Neural cell (in vitro differentiated cells): ENCODE measurements at regions not wholly inside any gene's neighbourhood (a gene's known extent, or its start where the extent isn't known, plus 50 kb on each side); places are given as distances from the start of the nearest gene placed in this dataset.

Source experiments
- H2AFZ ChIP-seq: fragments of 200-600, 300-800 bp; sonication (generic), shearing (Covaris generic); 2 replicates; pipeline ENCODE4 v1.6.0; 2014; ENCODE audit warnings: low read depth, mild to moderate bottlenecking, antibody characterized with exemption, low read length, moderate library complexity
- H3F3A ChIP-seq: fragments of 200-600 bp; shearing (Covaris generic); 2 replicates; pipeline ENCODE4 v1.6.1; 2016; ENCODE audit warnings: mild to moderate bottlenecking, moderate library complexity, mixed read lengths, antibody characterized with exemption, low read length; ENCODE audit not compliant: insufficient read depth, poor library complexity, severe bottlenecking
- H3K27ac ChIP-seq: fragments of 200-600, 300-800 bp; sonication (generic), shearing (Covaris generic); 2 replicates; pipeline ENCODE4 v1.5.1; 2014; ENCODE audit warnings: mild to moderate bottlenecking, low read length, moderate library complexity
- H3K27me3 ChIP-seq: fragments of 300-800, 200-600 bp; sonication (generic), shearing (Covaris generic); 2 replicates; pipeline ENCODE4 v1.6.0; 2014; ENCODE audit warnings: mild to moderate bottlenecking, low read depth, low read length, moderate library complexity; ENCODE audit not compliant: insufficient read depth
- H3K36me3 ChIP-seq: fragments of 300-800, 200-600 bp; sonication (generic), shearing (Covaris generic); 2 replicates; pipeline ENCODE4 v1.5.1; 2014; ENCODE audit warnings: mild to moderate bottlenecking, antibody characterized with exemption, low read length, moderate library complexity; ENCODE audit not compliant: insufficient read depth
- H3K4me2 ChIP-seq: fragments of 300-800, 200-600 bp; sonication (generic), shearing (Covaris generic); 2 replicates; pipeline ENCODE4 v1.6.0; 2014; ENCODE audit warnings: mild to moderate bottlenecking, low read length
- H3K4me3 ChIP-seq: fragments of 300-800, 200-600 bp; sonication (generic), shearing (Covaris generic); 2 replicates; pipeline ENCODE4 v1.5.1; 2014; ENCODE audit warnings: mild to moderate bottlenecking, low read length, moderate library complexity
- H3K79me2 ChIP-seq: fragments of 200-600 bp; shearing (Covaris generic); replicated peaks from 2 replicates; pipeline ENCODE4 v1.6.0; 2014; ENCODE audit warnings: mild to moderate bottlenecking, low read length, moderate library complexity; ENCODE audit not compliant: insufficient read depth
- H3K9ac ChIP-seq: fragments of 300-800, 200-600 bp; sonication (generic), shearing (Covaris generic); 2 replicates; pipeline ENCODE4 v1.6.1; 2016; ENCODE audit warnings: mild to moderate bottlenecking, low read length, mixed read lengths
- H3K9me2 ChIP-seq: fragments of 200-600 bp; shearing (Covaris generic); 2 replicates; pipeline ENCODE4 v1.6.1; 2016; ENCODE audit warnings: mild to moderate bottlenecking, low read length, mixed read lengths; ENCODE audit not compliant: insufficient read depth
- H3K9me3 ChIP-seq: fragments of 200-600, 300-800 bp; sonication (generic), shearing (Covaris generic); 2 replicates; pipeline ENCODE4 v1.6.1; 2016; ENCODE audit warnings: mild to moderate bottlenecking, mixed run types, low read length, moderate library complexity, mixed read lengths
- H4K20me1 ChIP-seq: fragments of 200-600 bp; shearing (Covaris generic); 2 replicates; pipeline ENCODE4 v1.6.1; 2016; ENCODE audit warnings: mild to moderate bottlenecking, mixed run types; ENCODE audit not compliant: insufficient read depth
- EP300 ChIP-seq: fragments of 450-650 bp; conservative IDR thresholded peaks from 2 replicates; pipeline ENCODE4 v1.6.1; 2014; ENCODE audit warnings: antibody characterized with exemption, mild to moderate bottlenecking, moderate library complexity; ENCODE audit not compliant: poor library complexity, severe bottlenecking
- EZH2 ChIP-seq: fragments of 200-600, 300-800 bp; shearing (Covaris generic), sonication (generic); IDR thresholded peaks from 2 replicates; pipeline ENCODE4 v1.6.1; 2014; ENCODE audit warnings: antibody characterized with exemption, low read length, borderline replicate concordance, mild to moderate bottlenecking; ENCODE audit not compliant: insufficient read depth, poor library complexity, severe bottlenecking
- MXI1 ChIP-seq: fragments of 450-650 bp; conservative IDR thresholded peaks from 2 replicates; pipeline ENCODE4 v1.6.1; 2014; ENCODE audit warnings: antibody characterized with exemption, mild to moderate bottlenecking; ENCODE audit not compliant: poor library complexity, severe bottlenecking
- POLR2AphosphoS5 ChIP-seq: IDR thresholded peaks from 2 replicates; pipeline ENCODE4 v1.6.1; 2012
- RAD21 ChIP-seq: fragments of 450-650 bp; conservative IDR thresholded peaks from 2 replicates; pipeline ENCODE4 v1.6.1; 2014; ENCODE audit warnings: antibody characterized with exemption, mild to moderate bottlenecking, moderate library complexity
- SMC3 ChIP-seq: fragments of 450-650 bp; conservative IDR thresholded peaks from 2 replicates; pipeline ENCODE4 v1.6.1; 2014; ENCODE audit warnings: antibody characterized with exemption, mild to moderate bottlenecking, moderate library complexity; ENCODE audit not compliant: poor library complexity
- TAF1 ChIP-seq: IDR thresholded peaks from 2 replicates; pipeline ENCODE4 v1.6.1; 2012; ENCODE audit warnings: low read depth
- TF ChIP-seq, protein P1 (sequence below): IDR thresholded peaks from 2 replicates; pipeline ENCODE4 v1.6.1; 2012; ENCODE audit warnings: borderline replicate concordance
- TF ChIP-seq, protein P2 (sequence below): fragments of 450-650 bp; IDR thresholded peaks from 2 replicates; pipeline ENCODE4 v1.5.1; 2014; ENCODE audit warnings: antibody characterized with exemption, mild to moderate bottlenecking, moderate library complexity; ENCODE audit not compliant: poor library complexity, severe bottlenecking

DNA sequence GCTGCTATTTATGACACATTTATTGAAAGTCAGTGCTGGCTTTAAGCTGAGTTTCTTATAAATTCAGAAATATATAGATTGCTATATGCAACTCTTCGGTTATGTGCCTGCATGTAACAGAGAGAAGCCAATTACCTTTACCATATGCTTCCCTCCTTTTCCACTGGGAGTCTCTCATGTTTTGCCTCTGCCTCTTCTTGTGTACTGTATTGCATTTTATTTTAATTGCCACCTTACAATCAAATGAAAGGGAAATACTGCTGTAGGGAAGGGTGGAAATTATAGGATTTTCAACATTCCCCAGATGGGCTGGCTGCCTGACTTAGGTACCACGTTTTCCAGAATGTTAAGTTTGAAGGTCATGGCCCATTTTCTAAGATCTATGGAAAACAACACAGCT lies 655.4 kb upstream of the SLIT2 start:
- no peak overlapping the region for H3K27ac ChIP-seq
- H3K27me3 ChIP-seq = no peaks in the 10 kb centered on the region
- no peak overlapping the region for H3K9ac ChIP-seq
- H2AFZ ChIP-seq = no peak overlapping the region
- H3K36me3 ChIP-seq = no peaks in the 10 kb centered on the region
- TF ChIP-seq RAD21 = no peak
- no peak for TF ChIP-seq TAF1
- TF ChIP-seq EZH2 = no peak
- TF ChIP-seq, protein P1, sequence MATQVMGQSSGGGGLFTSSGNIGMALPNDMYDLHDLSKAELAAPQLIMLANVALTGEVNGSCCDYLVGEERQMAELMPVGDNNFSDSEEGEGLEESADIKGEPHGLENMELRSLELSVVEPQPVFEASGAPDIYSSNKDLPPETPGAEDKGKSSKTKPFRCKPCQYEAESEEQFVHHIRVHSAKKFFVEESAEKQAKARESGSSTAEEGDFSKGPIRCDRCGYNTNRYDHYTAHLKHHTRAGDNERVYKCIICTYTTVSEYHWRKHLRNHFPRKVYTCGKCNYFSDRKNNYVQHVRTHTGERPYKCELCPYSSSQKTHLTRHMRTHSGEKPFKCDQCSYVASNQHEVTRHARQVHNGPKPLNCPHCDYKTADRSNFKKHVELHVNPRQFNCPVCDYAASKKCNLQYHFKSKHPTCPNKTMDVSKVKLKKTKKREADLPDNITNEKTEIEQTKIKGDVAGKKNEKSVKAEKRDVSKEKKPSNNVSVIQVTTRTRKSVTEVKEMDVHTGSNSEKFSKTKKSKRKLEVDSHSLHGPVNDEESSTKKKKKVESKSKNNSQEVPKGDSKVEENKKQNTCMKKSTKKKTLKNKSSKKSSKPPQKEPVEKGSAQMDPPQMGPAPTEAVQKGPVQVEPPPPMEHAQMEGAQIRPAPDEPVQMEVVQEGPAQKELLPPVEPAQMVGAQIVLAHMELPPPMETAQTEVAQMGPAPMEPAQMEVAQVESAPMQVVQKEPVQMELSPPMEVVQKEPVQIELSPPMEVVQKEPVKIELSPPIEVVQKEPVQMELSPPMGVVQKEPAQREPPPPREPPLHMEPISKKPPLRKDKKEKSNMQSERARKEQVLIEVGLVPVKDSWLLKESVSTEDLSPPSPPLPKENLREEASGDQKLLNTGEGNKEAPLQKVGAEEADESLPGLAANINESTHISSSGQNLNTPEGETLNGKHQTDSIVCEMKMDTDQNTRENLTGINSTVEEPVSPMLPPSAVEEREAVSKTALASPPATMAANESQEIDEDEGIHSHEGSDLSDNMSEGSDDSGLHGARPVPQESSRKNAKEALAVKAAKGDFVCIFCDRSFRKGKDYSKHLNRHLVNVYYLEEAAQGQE = no peak
- TF ChIP-seq SMC3 = no peak
- peaks cover 3% of the 10 kb centered on the region for H3K9me2 ChIP-seq
- no peaks in the 10 kb centered on the region for H3K79me2 ChIP-seq
- H3K9me3 ChIP-seq = no peaks in the 10 kb centered on the region
- H3K4me2 ChIP-seq = no peak overlapping the region
- no peaks in the 10 kb centered on the region for H4K20me1 ChIP-seq
- H3K4me3 ChIP-seq = no peak overlapping the region
- no peaks in the 10 kb centered on the region for H3F3A ChIP-seq

DNA sequence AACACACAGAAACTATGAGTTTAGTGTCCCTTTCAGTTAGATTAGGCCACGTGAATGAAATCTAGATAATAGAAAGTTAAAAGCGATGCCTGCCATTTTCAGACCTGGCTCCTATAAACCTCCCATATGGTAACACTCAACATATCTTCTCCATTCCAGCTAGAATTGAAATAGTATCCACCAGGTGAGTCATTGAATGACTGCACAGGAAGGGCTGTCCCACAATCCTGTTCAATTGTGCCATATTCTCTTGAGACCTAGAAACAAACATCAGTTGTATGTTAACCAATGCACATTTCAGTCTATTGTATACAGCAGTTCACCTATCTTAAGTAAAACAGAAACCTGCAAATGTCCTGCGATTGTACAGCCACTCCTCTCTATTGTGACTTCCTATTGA lies 659.3 kb upstream of the SLIT2 start:
- no peak overlapping the region for H3K4me3 ChIP-seq
- no peak overlapping the region for H3K9ac ChIP-seq
- no peaks in the 10 kb centered on the region for H3K79me2 ChIP-seq
- H3K27me3 ChIP-seq = no peaks in the 10 kb centered on the region
- no peaks in the 10 kb centered on the region for H3K9me3 ChIP-seq
- no peak overlapping the region for H2AFZ ChIP-seq
- no peaks in the 10 kb centered on the region for H3K9me2 ChIP-seq
- no peaks in the 10 kb centered on the region for H3K36me3 ChIP-seq
- no peak overlapping the region for H3K27ac ChIP-seq
- H3F3A ChIP-seq = no peaks in the 10 kb centered on the region
- H4K20me1 ChIP-seq = no peaks in the 10 kb centered on the region
- TF ChIP-seq MXI1 (no peak), EZH2 (no peak), SMC3 (no peak), TAF1 (no peak), RAD21 (no peak), EP300 (no peak), POLR2AphosphoS5 (no peak)
- TF ChIP-seq, protein P1 = no peak
- TF ChIP-seq, protein P2, sequence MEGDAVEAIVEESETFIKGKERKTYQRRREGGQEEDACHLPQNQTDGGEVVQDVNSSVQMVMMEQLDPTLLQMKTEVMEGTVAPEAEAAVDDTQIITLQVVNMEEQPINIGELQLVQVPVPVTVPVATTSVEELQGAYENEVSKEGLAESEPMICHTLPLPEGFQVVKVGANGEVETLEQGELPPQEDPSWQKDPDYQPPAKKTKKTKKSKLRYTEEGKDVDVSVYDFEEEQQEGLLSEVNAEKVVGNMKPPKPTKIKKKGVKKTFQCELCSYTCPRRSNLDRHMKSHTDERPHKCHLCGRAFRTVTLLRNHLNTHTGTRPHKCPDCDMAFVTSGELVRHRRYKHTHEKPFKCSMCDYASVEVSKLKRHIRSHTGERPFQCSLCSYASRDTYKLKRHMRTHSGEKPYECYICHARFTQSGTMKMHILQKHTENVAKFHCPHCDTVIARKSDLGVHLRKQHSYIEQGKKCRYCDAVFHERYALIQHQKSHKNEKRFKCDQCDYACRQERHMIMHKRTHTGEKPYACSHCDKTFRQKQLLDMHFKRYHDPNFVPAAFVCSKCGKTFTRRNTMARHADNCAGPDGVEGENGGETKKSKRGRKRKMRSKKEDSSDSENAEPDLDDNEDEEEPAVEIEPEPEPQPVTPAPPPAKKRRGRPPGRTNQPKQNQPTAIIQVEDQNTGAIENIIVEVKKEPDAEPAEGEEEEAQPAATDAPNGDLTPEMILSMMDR = no peak
- H3K4me2 ChIP-seq = no peak overlapping the region
